ENCODE measurements at regions not wholly inside any gene's neighbourhood (a gene's known extent, or its start where the extent isn't known, plus 50 kb on each side); places are given as distances from the start of the nearest gene placed in this dataset.

- Histone ChIP-seq H3K9me3 (peaks cover 0 to 3% (median 0%) of the 10 kb centered on the region in 4 donors), H3K4me3 (no peak overlapping the region), H3K36me3 (no peaks in the 10 kb centered on the region), H3K27me3 (no peaks in the 10 kb centered on the region), H3K27ac (no peak overlapping the region), H3K4me1 (no peaks in the 10 kb centered on the region)
- 61 to 73% (median 69%) methylated on average over 1 of the region's 1 CpG for WGBS, 5 donors
- intact Hi-C loops (cut with DNase I; ENCODE audit: low total_unique reads), result no loop called here
- no peak for DNase-seq
- TF ChIP-seq CTCF (IDR thresholded peaks at IDR 0.05) (no peak), EP300 (IDR thresholded peaks at IDR 0.05) (no peak), POLR2AphosphoS5 (IDR thresholded peaks at IDR 0.05) (no peak), POLR2A (IDR thresholded peaks at IDR 0.05) (no peak)
Measured at GRCh38 chrX:122703762-122704161, 480.3 kb upstream of the GRIA3 start.

- WGBS, 5 donors, result 20 to 46% (median 32%) methylated on average over 1 of the region's 1 CpG
- no peak overlapping the region for H3K27ac ChIP-seq
- intact Hi-C loops (cut with DNase I; ENCODE audit: low total_unique reads), result no loop called here
- no peaks in the 10 kb centered on the region for H3K4me1 ChIP-seq
- no peak overlapping the region for H3K4me3 ChIP-seq
- H3K27me3 ChIP-seq, result no peaks in the 10 kb centered on the region
- no peaks in the 10 kb centered on the region for H3K36me3 ChIP-seq
- DNase-seq, result no peak
- H3K9me3 ChIP-seq, result peaks cover 0 to 2% (median 0%) of the 10 kb centered on the region in 4 donors
- TF ChIP-seq POLR2A (IDR thresholded peaks at IDR 0.05) (no peak), CTCF (IDR thresholded peaks at IDR 0.05) (no peak), EP300 (IDR thresholded peaks at IDR 0.05) (no peak), POLR2AphosphoS5 (IDR thresholded peaks at IDR 0.05) (no peak)
Measured at GRCh38 chrX:122739770-122740169, 444.3 kb upstream of the GRIA3 start.

- no peaks in the 10 kb centered on the region for H3K27me3 ChIP-seq
- no peak for DNase-seq
- no peak overlapping the region for H3K4me3 ChIP-seq
- no peaks in the 10 kb centered on the region for H3K36me3 ChIP-seq
- intact Hi-C loops (cut with DNase I; ENCODE audit: low total_unique reads), result no loop called here
- H3K27ac ChIP-seq, result no peak overlapping the region
- TF ChIP-seq EP300 (IDR thresholded peaks at IDR 0.05) (no peak), CTCF (IDR thresholded peaks at IDR 0.05) (no peak), POLR2A (IDR thresholded peaks at IDR 0.05) (no peak), POLR2AphosphoS5 (IDR thresholded peaks at IDR 0.05) (no peak)
- WGBS, 5 donors, result 50 to 59% (median 57%) methylated on average over 3 of the region's 3 CpGs
- H3K9me3 ChIP-seq, result no peaks in the 10 kb centered on the region
- H3K4me1 ChIP-seq, result no peaks in the 10 kb centered on the region
Measured at GRCh38 chrX:122770581-122770980, 413.5 kb upstream of the GRIA3 start.

- intact Hi-C loops (cut with DNase I; ENCODE audit: low total_unique reads), result no loop called here
- TF ChIP-seq CTCF (IDR thresholded peaks at IDR 0.05) (no peak), EP300 (IDR thresholded peaks at IDR 0.05) (no peak), POLR2AphosphoS5 (IDR thresholded peaks at IDR 0.05) (no peak), POLR2A (IDR thresholded peaks at IDR 0.05) (no peak)
- Histone ChIP-seq H3K27ac (no peak overlapping the region), H3K27me3 (no peaks in the 10 kb centered on the region), H3K9me3 (no peaks in the 10 kb centered on the region), H3K4me3 (no peak overlapping the region), H3K36me3 (no peaks in the 10 kb centered on the region), H3K4me1 (no peaks in the 10 kb centered on the region)
- no peak for DNase-seq
- WGBS, 5 donors, result 62 to 81% (median 71%) methylated on average over 4 of the region's 4 CpGs
Measured at GRCh38 chrX:122771933-122772332, 412.1 kb upstream of the GRIA3 start.
